ENCODE measurements at regions not wholly inside any gene's neighbourhood (a gene's known extent, or its start where the extent isn't known, plus 50 kb on each side); places are given as distances from the start of the nearest gene placed in this dataset.
"Not testable (repeated sequence)": the region's sequence is repeated elsewhere in the genome, so short reads cannot be mapped to it uniquely, and the experiment has no call there.

DNA sequence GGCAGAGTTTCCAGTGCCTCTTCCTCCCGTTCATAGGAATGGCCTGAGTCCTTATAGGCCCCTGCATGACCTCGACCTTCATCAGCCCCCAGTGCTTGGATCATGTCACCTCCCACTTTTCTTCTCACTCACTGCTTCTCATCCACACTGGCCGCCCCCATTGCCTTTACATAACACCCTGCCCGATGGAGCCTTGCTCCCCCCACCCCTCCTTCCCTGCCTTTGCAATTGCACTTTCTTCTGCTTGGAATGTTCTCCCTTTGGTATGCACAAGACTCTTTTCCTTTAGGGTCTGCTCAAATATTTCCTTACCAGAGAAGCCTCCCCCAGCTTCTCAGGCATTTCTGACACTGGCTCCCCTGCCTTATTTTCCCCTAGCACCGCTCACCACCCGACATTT lies 125.2 kb upstream of the KCNJ6 start:
- no peak for DNase-seq

DNA sequence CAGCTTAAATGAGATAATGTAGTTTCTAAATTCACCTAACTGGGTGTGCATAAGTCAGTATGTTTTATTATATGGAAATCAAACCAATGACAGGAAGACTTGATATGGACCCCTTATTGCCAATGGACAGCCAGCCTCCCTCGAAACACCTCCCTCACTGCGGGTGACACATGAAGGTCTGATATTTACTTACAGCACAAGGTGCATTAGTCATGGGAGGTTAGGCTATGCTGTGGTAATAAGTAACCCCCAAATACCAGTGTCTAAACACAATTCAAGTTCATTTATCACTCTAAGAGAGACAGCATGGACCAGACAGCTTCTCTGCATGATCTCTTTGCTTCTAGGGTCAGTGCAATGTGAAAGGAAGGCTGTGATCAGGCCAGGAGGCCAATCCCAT lies 126.0 kb upstream of the KCNJ6 start:
- no peak for DNase-seq

DNA sequence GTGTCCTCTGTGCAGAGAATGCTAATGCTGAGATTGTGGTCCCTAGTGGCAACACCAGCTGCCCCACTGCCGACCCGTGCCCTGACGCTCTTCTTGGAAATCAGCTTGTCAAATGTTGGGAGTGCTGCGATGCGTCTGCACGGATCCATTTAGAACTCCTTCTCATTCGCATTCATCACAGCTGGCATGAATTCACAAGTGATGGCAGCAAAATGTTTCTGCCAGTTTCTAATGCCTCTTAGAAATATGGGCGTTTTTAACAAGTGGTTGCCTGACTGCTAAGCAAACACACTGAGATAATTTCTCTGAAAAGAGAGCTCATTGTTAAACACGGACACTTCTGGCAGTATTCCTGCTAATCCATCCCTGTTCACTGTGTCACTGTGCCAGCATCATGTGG lies 131.9 kb upstream of the KCNJ6 start:
- no peak for DNase-seq

DNA sequence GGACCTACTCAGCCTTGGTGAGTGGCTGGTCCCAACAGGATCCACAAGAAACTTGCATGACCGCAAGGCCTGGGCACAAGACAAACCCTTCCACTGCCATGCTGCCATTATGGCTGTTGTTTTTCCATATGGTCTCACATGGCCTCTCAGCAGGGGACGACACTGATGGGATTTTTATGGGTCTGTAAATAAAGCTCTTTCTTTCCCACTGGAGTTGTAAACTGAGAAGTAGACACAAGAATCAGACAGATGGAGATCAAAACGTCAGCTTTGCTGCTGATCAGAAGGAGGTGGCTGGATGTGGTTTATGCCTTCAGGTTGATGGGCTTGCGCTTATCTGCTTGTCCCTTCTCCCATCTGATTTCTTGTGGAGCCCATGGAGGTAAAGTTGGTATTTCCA lies 138.1 kb upstream of the KCNJ6 start:
- DNase-seq: no peak

DNA sequence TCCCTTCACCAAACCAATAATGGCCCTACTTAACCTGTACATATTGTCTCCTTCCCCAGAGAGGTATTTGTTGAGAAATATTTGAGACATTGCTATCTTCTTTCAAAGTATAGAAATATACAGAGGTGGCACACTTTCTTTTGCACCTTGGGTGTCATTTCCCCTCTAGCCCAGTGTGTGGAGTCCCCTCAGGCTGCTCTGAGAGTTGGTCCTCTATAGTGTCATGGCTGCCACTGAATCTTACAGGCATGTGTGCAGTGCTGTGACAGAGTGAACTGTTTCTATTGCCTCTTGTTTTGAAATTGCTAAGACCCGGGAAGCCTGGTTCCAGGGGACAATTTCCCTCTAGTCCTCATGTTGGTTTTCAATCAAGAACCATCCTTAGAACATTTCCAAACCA lies 140.2 kb upstream of the KCNJ6 start:
- no peak for DNase-seq

DNA sequence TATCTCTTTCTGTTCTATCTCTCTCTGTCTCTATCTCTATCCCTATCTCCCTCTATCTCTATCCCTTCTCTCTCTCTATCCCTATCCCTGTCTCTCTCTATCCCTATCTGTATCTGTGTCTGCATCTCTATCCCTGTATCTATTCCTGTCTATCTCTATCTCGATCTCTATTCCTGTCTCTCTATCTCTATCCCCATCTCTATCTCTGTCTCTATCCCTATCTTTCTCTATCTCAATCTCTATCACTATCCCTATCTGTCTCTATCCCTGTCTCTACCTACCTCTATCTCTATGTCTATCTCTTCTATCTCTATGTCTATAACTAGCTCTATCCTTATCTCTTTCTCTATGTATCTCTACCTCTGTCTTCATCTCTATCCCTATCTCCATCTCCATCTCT lies 141.4 kb upstream of the KCNJ6 start:
- no peak for DNase-seq

DNA sequence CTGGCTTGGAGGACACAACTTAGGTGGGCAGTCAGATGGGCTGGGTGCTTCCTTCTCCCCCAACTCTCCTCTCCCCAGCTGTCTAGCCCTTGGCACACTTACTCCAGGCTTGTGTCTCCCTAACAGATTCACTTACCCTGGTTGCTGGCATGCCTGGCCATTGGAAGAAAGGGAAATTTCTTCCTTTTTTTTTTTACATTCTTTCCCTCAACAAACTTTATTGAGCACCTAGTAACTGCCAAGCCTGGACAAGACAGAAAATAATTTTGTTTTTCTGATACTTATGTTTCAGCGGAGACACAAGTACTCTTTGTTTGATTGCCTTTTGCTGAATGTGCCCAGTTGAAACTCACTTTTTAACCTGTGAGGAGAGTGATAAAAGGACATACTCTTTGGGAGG lies 144.3 kb upstream of the KCNJ6 start:
- DNase-seq: no peak

DNA sequence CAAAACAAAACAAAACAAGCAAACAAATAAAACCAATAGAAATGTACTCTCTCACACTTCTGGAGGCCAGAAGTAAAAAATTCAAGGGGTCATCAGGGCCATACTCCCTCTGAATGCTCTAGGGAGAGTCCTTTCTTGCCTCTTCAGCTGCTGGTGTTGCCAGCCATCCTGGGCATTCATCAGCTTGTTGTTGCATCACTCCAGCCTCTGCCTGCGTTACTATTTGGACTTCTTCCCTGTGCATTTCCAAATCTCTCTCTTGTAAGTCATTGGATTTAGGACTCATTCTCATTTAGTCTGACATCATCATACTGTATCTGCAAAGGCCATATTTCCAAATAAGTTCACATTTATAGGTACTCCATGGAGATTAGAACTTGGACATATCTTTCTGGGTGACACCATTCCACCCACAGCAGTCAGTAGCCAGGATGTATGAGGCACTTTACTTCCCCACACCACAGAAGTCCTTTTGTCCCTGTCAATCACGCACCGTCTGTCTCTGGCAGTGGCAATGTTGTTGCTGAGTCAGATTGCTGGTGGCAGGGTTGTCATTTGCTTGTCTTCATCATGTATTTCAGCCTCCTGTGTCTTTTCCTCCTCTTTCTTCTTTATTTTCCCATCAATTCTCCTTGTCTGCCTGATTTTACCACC lies 151.0 kb upstream of the KCNJ6 start:
- DNase-seq: no peak

DNA sequence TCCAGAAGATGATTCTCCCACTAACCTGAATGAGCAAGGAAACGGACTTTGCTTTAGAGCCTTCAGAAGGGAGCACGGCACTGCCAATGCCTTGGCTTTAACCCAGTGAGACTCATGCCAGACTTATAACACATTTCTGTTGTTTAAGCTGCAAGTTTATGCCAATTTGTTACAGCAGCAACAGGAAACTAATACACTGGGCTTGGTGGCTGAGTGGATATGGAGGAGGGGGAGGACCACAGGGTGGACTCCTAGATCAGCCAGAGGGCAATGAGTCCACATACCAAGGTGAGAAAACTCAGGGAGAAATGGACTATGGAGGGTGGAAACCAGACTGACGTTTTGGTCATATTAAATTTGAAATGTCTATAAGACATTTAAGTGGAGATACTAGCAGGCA lies 156.2 kb upstream of the KCNJ6 start:
- no peak for DNase-seq

DNA sequence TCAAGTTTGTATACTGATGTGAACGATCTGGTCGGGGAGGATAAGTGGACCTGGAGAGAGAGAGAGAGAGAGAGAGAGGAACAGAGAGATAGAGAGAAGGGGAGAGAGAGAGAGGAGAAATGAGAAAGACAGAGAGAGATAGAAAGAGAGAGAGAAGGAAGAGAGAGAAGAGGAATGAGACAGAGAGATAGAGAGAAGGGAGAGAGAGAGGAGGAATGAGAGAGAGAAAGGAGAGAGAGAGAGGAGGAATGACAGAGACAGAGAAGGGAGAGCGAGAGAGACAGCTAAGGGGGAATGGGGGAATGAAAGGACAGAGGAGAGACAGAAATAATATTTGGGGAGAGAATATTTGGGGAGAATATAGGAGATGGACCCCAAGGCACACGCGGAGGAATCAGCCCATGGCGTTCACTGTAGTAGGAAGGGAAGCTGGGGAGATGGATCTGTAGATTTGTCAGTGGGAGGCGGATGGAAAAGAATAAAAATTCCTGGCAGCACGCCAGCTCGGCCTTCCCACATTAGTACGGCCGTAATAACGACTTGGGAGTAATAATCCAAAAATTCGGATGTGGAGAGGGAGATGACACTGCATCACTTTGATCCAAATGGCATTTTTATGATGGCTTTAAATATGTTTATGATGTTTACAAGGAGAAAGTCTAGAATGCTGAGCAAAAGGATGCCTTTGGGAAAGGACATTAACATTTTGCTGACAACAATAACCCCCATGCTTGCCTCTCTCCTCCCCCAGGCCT lies 159.8 kb upstream of the KCNJ6 start:
- DNase-seq: no peak

DNA sequence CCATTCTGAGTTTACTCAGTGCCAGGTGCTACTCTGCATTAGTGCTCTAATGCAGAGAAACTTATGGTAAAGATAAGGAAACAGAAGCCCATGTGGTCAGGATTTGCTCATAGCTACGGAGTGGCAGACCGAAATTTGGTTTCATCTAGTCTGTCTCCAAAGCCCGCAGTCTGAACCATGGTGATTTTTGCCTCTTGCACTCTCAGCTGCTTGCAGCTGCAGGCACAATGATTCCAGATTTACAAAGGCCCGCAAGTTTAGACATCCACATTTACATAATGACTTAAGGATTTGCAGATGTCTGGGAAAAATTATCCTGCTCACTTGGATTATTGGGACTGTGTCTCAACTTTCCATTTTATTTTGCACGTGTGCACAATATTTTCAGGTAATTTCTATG lies 161.3 kb upstream of the KCNJ6 start:
- no peak for DNase-seq

DNA sequence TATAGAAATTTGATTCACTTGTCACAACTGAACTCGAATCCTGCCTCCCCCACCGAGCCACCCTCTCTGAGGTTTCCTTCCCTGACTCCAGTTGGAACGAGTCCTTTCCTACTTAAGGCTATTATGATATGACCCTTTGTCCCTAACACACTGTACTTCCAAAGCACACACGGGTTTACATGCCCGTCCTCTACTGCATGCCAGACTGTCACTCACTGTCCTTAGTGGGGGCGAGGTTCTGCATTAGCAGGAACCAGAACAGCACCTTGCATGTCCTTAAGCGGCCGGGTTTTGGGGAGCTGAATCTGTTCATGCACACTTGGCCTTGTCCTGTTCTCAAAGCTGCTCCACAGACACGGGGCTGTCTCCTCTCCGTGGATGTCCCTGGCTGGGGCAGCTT lies 164.6 kb upstream of the KCNJ6 start:
- DNase-seq: no peak

DNA sequence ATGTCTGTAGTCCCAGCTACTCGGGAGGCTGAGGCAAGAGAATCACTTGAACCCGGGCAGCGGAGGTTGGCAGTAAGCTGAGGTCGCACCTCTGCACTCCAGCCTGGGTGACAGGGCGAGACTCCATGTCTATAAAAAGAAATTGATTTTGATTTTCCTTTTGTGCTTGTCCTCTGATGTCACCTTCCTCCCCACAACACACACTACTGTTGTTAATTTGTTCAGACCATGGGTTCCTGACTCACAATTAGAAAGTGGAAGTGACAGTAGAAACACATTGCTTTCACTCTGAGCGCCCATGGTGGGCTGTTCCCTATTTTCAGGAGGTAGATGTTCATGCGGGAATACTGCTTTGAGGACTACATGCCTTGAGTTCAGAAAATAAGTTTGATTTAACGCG lies 165.5 kb upstream of the KCNJ6 start:
- DNase-seq: no peak

DNA sequence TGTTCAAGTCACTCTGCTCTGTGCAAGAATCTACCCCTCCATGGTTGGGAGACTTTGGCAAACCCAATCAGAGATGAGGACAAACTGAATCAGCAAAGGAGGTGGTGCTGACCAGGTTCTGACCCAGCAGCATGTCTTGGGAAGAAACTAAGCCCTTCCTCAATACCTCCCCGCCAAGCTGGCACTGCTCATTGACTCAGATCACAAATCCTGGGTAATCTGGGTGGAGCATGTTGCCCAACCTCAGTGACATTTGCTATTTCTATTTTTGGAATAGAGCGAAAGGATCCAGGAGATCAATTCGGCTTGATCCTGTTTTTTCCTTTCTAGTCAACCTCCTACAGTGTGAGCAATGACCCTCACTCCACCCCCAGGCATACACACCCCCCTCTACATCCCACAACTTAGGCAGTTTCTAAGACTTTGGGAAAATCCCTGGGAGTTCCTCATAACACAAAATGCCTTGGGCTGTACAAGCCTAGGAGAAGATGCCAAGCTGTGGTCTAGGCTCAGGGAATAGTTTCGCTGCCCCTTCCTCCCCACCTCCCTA lies 166.8 kb upstream of the KCNJ6 start:
- no peak for DNase-seq

DNA sequence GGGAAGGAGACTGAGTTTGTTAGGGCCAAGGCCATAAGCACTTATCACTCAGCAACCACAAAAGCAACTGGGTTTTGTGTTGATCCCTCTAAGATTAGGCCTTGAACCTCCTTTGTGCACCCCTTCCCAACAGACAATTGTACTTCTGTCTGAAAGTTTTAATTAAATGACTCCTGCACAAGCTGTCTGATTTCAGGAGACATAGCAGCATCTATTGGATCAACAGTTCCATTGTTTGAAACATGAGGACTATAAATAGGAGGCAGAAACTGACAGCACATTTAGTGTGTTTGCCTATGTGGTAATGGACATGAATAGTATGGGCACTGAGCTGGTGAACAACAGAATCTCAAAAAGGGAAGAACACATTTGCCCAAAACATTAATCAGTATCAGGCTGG lies 167.3 kb upstream of the KCNJ6 start:
- no peak for DNase-seq

DNA sequence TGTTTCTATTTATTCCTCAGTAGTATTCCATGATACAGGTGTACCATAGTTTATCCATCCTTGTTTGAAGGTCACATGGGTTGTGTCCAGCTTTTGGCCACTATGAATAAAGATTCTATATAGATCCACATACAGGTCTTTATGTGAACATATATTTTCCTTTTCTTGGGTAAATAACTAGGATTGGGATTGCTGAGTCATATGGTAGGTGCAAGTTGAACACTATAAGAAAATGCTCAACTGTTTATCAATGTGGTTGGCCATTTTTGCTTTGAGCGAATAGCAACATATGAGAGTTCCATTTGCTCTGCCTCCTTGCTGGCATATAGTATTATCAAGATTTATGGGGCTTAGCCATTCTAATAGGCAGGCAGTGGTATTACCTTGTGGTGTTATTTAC lies 170.2 kb upstream of the KCNJ15 start:
- no peak for DNase-seq

DNA sequence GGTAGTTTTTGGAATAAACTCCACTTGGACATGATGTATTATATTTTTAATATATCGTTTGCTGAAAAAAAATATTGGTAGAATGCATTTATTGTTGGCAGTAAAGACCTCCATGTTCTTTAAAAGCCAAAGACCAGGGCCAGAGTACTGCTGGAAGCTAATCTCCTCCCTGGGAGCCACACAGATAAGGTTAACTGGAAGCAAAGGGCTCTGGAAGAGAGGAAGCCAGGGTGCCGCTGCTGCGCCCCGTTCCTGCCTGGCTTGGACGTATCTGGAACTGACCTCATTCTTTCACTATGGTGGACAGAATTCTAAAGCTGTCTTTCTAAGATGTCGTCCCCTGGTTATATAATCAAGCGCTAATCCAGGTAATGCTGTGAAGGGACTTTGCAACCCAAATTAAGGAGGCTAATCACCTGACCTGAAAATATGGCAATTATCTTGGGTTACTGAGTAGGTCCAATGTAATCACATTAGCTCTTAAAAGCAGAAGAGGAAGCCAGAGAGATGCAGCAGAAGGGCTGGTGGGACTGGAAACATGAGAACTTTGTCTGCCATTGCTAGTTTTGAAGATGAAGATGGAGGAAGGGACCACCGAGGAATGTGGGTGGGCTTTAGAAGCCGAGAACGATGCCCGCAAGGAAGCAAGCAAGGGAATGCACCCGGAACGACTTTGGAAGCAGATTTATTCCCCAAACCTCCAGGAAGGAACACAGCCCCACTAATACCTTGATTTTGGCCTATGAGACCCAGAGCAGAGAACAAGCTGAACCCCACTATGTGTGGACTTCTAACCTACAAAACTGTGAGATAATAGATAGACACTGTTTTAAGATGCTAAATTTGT lies 167.7 kb upstream of the KCNJ15 start:
- no peak for DNase-seq

DNA sequence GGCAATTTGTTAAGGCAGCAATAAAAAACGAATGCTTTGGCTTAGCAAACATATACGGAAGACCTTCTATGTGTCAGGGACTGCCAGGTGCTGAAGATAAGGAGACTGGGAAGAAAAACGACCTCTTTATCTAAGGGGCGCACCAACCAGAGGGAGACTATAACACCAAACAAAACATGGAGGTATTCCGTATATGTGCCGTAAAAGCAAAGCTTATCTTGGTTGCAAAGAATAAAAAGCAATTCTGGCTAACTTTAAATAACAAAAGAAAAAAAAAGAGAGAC lies 167.1 kb upstream of the KCNJ15 start:
- DNase-seq: no peak

DNA sequence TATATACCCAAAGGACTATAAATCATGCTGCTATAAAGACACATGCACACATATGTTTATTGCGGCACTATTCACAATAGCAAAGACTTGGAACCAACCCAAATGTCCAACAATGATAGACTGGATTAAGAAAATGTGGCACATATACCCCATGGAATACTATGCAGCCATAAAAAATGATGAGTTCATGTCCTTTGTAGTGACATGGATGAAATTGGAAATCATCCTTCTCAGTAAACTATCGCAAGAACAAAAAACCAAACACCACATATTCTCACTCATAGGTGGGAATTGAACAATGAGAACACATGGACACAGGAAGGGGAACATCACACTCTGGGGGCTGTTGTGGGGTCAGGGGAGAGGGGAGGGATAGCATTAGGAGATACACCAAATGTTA lies 165.7 kb upstream of the KCNJ15 start:
- not testable (repeated sequence) for DNase-seq

DNA sequence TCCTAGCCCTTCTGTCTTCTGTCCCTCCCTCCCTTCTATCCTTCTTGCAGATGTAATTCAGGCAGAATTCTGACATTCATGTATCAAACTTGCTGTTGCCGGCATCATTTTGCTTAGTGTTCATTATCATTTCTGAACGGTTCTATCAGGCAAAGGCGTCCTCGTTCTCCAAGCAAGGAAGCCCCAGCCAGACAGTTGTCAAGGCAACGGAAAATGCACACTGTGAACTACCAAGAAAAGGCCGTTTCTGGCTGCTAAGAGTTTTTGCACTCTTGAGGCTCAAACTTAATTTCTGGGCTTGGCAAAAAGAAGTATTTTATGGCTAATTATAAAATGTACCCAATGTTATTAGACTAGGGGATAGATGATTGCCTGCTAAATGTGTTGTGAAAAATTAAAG lies 164.7 kb upstream of the KCNJ15 start:
- no peak for DNase-seq

DNA sequence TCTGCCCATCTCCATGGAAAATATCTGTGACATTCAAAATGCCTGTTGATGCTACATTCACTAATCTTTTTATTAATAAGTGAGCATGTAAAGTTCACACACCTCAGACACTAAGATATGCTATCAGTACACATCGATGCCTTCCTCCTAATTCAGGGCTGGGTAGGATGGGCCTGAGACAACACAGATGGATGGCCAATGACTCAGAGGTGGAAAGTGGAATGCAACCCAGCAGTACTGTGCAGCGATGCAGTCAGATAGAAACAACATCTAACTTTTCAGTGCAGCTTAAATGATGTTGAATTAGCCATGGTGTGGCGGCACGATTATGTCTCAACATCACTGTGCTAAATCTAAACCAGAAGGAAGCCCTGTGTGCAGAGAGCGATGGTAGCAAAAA lies 161.6 kb upstream of the KCNJ15 start:
- no peak for DNase-seq

DNA sequence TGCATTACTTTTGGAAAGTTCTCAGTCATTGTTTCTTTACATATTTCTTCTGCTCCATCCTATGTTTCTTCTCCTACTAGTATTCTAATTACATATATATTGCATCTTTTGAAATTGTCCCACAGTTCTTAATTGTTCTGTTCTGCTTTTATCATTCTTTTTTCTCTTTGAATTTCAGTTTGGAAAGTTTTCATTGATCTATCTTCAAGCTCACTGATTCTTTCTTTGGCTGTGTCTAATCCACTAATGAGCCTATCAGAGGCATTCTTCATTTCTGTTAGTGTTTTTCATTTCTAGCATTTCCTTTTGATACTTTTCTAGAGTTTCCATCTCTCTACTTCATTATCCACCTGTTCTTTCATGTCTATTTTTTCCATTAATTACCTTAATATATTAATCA lies 159.0 kb upstream of the KCNJ15 start:
- no peak for DNase-seq

DNA sequence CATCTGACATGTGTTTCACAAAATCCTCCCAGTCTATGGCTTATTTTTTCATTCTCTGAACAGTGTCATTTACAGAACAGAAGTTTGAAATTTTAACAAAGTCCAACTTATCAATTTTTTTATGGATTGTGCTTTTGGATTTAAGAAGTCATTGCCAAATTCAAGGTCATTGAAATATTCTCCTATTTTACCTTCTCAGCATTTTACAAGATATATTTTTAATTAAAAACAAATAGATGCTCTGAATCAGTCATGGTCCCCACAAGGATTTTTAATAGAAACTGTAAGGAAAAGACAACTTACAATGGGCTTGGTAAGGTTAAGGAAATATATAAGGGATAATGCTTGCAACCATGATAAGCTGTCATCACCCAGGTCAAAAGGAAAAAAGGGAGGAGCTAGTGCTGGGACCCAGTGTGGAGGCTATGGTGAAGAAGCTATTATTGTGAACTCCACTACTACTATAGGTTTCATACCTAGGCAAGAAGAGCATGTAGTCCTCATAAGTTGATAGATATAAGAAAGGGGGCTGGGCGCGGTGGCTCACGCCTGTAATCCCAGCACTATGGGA lies 144.5 kb upstream of the KCNJ15 start:
- no peak for DNase-seq
